Activated gamma-delta T cell (primary cell): ENCODE measurements at regions not wholly inside any gene's neighbourhood (a gene's known extent, or its start where the extent isn't known, plus 50 kb on each side); places are given as distances from the start of the nearest gene placed in this dataset.

Experiments used
- DNase-seq: peaks from one replicate; lab custom pipeline; 2025; lab: John Stamatoyannopoulos, UW

DNA sequence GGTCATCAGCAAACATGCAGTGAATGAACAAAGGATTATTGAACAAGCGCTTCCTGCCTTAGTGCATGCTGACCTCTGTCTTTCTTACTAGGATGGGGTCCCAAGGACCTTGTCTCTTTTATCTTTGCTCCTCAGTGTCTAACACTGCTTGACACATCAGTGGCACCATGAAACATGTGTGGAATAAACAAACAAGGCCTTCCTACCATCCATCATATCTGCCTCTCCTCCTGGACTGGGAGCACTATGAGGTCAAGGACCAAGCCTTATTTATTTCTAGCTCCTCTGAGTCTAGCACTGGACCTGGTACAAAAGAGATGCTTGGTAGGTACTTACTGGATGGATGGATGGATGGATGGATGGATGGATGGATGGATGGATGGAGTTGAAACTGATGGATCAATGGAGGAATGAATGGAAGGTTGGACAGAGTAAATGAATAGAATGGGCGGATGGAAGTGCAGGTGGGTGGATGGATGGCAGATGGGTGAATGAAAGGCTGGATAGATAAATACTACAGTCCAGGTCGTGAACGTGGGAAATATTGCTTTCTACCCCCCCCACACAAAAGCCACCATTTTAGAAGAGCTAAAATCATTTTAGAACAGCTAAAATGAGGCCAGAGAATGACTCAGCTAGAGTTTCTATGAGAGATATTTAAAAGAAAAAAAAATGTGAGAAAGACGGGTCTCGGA lies 104.1 kb upstream of the PTPN1 start:
- DNase-seq, result no peak

DNA sequence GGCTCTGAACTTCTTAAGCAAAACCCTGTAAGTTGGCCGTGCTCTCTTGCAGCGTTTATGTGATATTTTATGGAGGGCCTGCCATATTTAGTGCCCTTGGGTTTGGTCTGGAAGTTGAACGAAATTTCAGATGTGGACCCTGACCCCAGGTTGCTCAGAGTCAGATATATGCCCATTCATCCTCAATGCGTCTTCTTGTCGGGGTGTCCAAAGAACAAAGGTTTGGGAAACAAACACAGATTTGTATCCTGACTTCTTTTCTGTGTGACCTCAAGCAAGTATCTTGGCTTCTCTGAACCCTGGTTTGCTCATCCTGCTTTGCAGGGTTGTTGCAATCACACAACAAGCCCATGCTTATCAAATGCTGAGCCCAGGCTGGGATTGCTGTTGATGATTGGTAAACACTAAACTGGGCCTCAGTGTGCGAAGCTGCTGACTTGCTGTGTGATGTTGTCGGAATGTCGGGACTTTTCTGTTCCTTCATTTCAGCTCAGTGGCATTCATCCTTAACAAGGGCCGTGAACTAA lies 103.5 kb upstream of the PTPN1 start:
- no peak for DNase-seq

DNA sequence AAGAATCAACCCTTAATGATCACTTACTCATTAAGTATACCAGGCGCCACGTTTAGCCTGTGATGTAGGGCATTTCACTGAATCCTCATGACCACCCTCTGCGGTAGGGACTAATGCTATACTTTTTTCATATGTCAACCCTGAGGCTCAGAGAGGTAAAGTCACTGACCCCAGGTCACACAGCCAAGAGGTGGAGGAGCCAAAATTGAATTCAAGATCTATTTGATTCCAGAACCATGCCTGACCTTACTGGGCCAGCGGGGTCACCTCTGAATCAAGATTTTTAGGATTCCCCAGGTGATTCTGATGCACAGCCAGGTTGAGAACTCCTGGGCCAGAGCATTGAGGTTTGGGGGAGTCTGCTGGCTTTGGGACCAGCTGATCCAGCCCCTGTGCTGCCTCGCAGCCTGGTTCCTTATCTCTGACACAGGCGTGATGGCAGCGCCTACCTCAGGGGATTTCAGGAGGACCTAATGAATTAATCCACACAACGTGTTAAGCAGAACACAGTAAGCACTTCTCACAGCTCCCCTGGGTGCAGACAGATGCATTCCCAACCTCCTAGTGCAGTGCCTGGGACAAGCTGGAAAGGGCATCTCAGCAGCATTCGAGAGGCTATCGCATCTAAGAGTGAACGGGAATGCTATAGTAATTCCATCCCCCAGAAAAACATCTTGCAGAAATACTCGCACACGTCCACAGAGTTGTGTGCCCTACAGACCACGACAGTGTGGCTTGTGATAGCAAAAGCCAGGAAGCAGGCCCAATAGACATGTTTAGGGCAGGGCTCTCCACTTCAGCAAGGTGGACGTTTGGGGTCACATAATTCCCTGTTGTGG lies 101.4 kb upstream of the PTPN1 start:
- no peak for DNase-seq

DNA sequence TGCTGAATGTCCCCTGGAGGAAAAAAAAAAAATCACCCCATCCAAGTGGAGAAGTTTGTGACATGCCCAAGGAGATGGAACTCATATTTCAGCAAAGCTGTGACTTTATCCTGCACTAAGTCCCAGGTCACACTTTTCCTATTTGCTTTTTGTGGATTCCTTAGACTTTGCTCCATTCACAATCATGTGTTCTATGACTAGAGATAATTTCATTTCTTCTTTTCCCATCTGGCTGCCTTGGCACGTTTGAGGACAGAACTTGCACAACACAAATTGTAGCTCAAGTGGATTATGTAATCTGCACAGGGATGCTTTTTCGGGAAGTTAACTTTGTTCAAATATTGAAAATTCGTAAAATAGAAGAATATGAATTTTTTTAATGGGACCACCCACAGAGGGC lies 100.7 kb upstream of the PTPN1 start:
- no peak for DNase-seq

DNA sequence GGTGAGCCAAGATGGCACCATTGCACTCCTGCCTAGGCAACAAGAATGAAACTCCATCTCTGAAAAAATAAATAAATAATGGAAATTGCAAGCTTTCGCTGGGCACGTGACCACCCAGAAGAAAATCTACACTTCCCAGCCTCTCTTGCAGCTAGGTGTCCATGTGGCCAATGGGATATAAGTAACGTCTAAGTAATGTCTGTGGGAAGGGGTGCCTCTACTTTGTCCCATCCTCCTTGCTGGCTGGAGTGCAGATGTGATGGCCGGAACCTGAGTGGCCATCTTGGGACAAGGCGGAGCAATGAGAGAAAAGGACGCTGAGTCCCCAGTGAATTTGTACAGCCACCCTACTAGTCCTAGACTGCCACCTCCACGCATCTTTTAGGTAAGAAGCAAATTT lies 99.8 kb upstream of the PTPN1 start:
- DNase-seq, result no peak

DNA sequence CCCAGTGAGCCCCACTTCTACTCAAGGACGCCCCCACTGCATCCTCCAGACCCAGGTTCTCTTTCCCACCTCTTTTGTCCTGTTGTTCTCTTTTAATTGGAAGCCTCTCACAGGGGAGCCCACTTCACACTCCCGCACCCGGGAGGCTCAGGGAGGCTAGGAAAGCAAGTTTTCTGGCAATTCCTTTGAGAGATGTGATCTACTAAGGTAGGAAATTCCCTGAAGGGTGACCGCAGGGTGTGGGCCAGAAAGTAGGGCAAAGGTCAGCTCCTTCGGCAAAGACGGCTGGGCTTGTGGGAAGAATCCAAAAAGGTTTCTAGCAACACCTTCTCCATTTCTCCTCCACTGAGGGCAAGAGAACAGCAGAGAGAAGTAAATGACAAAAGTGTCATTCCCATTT lies 98.1 kb upstream of the PTPN1 start:
- DNase-seq, result no peak

DNA sequence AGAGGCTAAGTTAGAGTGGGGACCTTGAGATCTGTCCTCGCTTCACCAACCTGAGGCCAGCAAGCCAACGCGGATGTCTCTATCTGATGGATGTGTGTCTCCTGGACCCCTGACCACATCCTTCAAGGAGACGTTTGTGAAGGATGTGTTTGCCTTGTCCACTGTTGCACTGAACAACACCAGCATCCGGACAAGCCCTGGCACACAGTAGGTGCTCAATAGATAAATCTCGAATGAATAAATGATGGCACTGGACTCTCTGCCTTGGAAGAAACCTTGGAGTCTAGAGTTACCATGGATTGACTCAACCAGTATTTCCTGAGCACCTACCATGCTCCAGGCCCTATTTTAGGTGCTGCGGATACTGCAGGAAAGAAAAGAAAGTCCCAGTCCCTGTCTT lies 97.7 kb upstream of the PTPN1 start:
- DNase-seq, result no peak

DNA sequence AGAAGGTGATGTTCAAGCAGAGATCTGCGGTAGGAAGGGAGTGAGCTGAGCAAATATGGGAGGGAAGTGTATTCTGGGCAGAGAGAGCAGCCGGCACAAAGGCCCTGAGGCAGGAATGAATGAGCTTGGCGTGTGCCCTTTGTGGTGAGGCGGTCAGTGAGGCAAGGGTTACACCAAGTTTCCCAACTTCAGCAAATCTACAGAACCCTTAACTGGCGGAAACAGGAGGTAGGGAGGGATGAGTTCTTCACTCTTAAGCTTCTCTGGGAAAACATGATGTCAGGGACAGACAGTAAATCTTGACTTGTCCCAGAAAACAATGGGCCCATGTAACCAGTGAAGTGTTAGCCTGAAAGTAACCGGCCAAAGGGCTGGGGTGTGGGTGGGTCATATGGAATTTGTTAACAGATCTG lies 97.1 kb upstream of the PTPN1 start:
- DNase-seq, result no peak

DNA sequence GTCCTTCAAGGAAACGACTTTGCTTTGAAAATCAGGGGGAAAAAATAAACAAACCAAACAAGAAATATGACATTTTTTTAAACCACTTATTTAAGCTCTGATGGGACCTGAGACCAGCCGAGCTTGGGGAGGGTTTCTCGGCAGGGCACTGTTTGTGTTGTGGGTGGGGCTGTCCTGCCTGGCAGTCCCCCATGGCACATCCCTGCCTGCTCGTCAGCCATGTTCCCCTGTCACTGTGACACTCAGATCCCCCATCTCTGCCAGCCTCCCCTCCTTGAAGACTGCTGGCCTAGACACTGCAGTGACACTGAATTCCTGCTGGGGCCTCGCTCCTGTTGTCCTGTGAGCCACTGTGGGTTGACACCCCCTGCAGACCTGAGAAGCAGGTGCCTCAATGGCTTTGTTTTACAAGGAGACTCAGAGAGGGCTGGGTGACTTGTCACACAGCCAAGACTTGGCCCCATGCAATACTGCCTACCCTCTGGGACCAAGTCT lies 95.1 kb upstream of the PTPN1 start:
- no peak for DNase-seq

DNA sequence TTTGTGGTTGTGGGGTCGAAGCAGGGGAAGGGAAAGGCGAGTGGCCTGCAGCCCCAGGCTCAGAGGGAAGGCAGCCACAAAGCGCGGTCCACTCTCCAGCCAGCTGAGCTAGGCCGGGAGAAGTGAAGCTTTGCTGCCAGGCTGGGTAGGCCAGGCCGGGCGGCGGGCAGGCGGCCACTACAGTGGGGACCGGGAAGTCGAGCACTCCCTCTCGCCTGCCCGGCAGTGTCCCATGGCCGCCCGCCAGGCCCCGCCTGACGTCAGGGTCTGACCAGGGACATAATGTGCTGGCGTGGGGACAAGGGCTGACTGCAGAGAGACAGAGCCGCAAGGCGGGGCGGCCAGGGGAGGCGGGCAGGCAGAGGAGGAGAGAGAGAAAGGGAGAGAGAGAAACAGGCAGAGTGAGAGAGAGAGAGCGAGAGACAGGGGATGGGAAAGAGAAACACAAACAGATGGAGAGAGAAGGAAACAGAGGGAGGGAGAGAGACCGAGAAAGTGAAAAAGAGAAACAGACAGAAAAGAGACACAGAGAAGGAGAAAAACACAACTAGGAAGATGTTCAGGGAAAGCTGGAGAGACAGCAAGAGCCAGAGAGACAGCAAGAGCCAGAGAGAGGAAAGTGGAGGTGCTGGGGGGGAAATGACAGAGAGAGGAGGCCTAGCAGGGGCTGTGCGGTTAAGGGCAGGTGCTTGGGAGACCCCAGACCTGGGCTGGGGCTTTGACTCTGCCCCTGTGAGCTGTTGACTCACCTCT lies 94.5 kb upstream of the PTPN1 start:
- no peak for DNase-seq

DNA sequence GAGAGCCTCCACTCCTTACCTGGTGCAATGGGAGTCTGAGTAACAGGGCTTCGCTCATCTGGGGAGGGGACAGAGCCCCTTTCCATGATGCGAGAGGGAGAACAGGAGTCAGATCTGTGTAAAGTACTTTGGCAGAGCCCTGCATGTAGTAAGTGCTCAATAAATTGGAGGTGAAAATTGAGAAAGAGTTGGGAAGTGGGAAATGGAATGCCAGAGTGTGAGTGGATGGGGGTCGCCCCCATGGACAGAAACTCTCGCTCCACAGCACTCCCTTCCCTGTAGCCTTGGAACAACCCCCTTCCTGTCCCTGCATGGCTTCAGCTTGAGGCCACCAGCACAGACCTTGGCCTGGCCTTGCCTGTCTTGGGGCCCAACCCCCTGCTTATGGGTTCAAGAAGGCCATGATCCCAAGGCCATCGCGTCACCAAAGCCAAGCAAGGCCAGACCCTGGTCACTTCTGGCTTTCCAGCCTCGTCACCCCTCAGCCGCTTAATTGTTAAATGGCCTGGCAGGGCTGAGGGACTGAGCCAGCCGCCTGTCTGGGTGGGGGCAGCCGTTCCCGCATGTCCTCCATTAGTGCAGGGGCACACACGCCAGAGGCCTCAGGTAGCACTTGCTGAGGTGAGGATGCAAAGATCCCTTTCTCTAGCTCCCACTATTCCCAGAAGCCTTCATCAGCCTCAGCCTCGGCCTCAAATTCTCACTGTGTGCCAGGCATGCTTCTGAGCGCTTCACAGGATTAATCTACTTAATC lies 93.7 kb upstream of the PTPN1 start:
- no peak for DNase-seq

DNA sequence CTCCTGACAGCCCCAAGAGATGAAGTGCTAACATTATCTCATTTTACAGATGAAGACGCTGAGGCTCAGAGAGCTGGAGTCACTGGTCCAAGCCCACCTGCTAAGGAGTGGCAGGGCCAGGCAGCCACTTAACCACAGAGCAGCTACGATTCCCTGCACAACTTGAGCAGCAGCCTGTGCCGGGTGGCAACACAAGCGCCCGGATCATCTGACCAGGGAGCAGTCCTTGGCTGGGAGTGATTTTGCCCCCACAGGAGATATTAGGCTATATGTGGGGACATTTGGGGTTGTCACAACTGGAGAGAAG lies 93.2 kb upstream of the PTPN1 start:
- DNase-seq, result no peak

DNA sequence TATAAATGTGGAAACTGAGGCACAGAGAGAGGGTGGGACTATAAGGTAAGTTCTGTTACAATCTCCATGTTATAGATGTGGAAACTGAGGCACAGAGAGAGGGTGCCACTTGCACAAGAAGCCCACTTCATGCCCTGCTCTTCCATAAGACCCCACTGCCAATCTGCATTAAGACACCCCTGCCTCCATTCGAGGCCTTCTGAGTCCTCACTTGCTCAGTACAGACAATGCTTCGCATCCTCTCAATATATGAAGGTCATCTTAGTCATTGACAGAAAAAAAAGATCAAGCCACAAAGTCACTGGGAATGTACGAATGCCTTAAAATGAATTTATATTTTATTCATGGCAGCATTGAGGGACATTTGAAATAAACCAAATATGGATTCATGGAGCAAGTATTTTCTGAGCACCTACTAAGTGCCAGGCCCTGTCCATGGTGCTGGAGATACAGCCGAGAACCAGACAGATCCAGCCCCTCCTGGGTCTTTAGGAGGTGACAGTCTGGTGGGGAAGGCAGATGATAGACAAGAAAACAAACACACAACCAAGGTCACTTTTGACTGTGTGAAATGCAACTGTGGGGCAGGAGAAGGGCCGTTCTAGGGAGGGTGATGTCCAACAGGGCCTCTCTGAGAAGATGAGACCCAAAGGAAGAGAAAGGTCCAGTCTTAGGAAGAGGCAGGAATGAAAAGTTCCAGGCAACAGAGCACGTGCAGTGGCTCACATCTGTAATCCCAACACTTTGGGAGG lies 92.5 kb upstream of the PTPN1 start:
- DNase-seq, result no peak

DNA sequence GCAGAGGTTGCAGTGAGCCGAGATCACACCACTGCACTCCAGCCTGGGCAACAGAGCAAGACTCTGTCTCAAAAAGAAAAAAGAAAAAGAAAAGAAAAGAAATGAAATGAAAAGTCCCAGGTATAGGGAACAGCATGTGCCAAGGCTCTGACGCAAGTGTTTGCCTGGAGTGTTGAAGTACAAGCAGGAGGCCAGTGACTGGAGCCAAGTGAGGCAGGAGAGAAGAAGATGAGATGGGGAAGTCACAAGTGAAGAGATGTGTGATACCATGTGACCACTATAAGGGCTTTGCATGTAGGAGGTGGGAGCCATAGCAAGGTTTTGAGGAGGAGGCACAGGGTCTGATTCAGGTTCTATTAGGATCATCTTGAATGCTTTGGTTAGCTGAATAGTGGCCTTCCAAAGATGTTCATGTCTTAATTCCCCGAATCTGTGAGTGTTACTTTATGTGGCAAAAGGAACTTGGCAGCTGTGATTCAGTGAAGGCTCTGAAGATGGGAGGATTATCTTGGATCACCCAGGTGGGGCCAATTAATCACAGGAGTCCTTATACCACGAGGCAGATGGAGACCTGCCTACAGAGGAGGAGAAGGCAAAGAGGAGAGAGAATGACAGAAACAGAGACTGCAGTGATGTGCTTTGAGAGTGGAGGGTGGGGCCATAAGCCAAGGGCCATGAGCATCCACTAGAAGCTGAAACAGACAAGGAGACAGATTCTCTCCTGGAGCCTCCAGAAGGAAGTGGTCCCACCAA lies 91.1 kb upstream of the PTPN1 start:
- DNase-seq, result no peak

DNA sequence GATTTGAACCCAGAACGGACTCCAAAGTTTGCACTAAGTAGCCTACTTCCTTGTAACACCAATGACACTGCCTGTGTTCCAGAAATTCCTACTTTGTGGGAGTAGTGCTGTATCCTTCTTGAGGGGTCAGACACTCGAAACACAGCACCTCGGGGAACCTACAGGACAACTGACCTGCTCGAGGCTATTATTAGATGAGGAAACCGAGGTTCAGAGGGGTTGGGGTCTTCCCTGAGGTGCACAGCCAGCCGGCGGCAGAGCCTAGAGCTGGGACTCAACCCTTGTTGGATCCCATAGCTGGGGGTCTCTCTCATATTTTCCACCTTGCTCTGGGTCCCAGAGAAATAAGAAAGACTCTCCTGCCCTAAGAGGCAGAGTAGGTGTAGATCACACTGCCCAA lies 89.8 kb upstream of the PTPN1 start:
- no peak for DNase-seq

DNA sequence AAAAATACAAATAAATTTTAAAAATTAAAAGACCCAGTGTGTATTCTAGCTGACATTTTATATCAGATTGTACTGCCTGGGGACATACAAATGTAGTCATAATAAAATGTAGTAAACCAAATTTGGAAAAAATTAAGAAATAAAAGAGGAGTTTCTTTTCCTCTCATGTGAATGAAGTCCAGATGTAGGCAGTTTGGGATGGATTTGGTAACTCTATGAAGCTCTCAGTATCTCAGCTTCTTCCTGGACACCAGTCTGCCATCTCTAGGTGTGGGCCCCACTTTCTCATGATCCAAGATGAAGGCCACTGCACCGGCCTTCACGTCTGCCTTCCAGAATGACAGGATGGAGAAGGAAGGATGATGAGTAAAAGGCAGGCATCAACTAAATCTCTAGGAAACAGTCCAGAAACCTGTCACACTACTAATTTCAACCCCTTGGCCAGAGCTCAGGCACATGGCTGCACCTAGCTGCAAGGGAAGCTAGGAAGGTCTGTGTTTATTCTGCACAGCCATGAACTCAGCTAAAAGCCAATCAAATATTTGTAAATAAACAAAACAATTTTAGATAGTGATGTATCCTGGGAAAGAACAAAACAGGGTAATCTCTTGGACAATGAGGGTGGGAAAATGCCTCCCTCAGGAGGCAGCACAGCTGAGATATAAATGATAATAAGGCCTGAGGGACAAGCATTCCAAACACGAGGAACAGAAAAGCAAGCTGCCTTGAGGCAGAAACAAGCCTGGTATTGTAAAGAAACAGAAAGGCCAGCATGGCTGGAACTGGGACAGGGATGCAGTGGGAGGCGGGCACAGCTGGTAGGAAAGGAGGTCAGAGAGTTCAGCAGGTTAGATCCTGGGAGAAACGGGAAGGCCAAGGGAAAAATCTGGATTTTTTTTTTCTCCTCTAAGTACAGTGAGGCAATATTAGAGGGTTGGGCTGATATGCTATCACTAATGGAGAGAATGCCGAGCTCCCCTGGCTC lies 88.5 kb upstream of the PTPN1 start:
- no peak for DNase-seq

DNA sequence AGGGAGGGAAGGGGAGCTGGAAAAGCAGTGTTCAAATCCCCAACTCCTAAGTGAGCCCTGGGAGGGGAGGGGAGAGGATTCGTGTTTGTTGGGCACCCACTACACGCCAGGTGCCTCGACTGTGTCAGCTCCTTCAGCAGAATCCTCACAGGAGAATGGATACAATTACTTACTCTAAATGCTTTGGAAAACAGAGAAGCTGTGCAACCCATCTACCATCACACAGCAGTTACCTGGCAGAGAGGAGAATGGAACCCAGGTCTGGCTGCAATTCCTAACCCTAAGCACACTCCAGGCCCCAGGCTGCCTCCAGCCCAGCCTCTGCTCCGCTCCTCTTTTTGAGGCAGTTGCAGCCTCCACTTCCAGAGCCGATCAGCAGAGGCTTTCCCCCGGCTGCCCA lies 86.4 kb upstream of the PTPN1 start:
- DNase-seq, result no peak

DNA sequence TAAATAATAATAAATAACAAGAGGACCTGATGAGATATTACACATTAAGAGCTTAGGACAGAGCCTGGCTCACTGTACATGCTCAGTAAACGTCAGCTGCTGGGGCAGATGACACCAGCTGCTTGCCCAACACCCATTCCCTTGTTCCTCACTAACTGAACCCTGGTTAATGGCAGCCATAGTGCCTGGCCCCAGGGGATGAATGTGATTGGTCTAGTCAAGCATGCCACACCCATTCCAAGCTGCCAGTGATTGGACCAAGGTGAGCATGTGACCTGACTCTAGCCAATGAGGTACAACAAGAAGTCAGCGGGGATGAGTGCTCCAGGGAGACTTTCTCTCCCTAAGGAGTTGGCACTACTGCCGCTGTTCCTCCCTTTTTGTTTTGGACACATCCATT lies 85.1 kb upstream of the PTPN1 start:
- DNase-seq, result no peak
